Caco-2 (cell line): ENCODE measurements at regions not wholly inside any gene's neighbourhood (a gene's known extent, or its start where the extent isn't known, plus 50 kb on each side); places are given as distances from the start of the nearest gene placed in this dataset.

ENCODE experiments used
- BruUV-seq: library from RNA; stranded (reverse); fragments of 400-500 nt; replicated peaks from 2 replicates; lab custom pipeline; 2021; lab: Mats Ljungman, UMichigan
- CTCF ChIA-PET: fragments of 300-600 bp; sonication (Branson Sonifier 250); formaldehyde crosslinking; loops from one replicate; lab custom pipeline; 2022; ENCODE audit warnings: antibody characterized with exemption; lab: Charles Lee
- POLR2A ChIA-PET: fragments of 300-600 bp; sonication (Branson Sonifier 250); formaldehyde crosslinking; loops from one replicate; lab custom pipeline; 2022; ENCODE audit warnings: antibody characterized with exemption; lab: Charles Lee
- DNase-seq, 2 experiments: peaks; one replicate each; pipeline versions ENCODE4 v3.0.0 to v3.0.0-alpha.2; 2020 to 2022
- H3K27me3 ChIP-seq: replicated peaks from 2 replicates; pipeline ENCODE4 v1.6.0; 2011; ENCODE audit warnings: low read length; ENCODE audit not compliant: control insufficient read depth, insufficient read depth
- H3K36me3 ChIP-seq: 2 replicates; pipeline ENCODE4 v1.5.1; 2011; ENCODE audit warnings: low read length; ENCODE audit not compliant: control insufficient read depth, insufficient read depth
- H3K4me1 ChIP-seq: fragments of 250-450 bp; sonication (Bioruptor Pico); 2 replicates; pipeline ENCODE4 v1.5.1; 2020; ENCODE audit warnings: mild to moderate bottlenecking
- H3K4me3 ChIP-seq: 2 replicates; pipeline ENCODE4 v1.5.1; 2011; ENCODE audit warnings: low read depth, mild to moderate bottlenecking, control low read depth, low read length
- H3K9me3 ChIP-seq: fragments of 250-450 bp; sonication (Bioruptor Pico); 2 replicates; pipeline ENCODE4 v1.5.1; 2020; ENCODE audit warnings: mild to moderate bottlenecking, moderate library complexity
- H3K27ac Mint-ChIP-seq: one replicate; pipeline ENCODE4 v1.8.0; 2022; ENCODE audit warnings: mixed read lengths; ENCODE audit not compliant: unreplicated experiment
- H3K27me3 Mint-ChIP-seq: one replicate; pipeline ENCODE4 v1.8.0; 2022; ENCODE audit warnings: mixed read lengths; ENCODE audit not compliant: insufficient read depth, unreplicated experiment
- H3K36me3 Mint-ChIP-seq: one replicate; pipeline ENCODE4 v1.8.0; 2022; ENCODE audit warnings: mild to moderate bottlenecking, mixed read lengths; ENCODE audit not compliant: insufficient read depth, unreplicated experiment
- H3K4me1 Mint-ChIP-seq: one replicate; pipeline ENCODE4 v1.8.0; 2022; ENCODE audit warnings: low read depth, mixed read lengths; ENCODE audit not compliant: unreplicated experiment
- H3K4me3 Mint-ChIP-seq: one replicate; pipeline ENCODE4 v1.8.0; 2022; ENCODE audit warnings: mild to moderate bottlenecking, moderate library complexity, mixed read lengths; ENCODE audit not compliant: unreplicated experiment
- H3K9me3 Mint-ChIP-seq: one replicate; pipeline ENCODE4 v1.8.0; 2022; ENCODE audit warnings: mixed read lengths; ENCODE audit not compliant: unreplicated experiment
- intact Hi-C: fragments of 100-400 bp; cut with micrococcal nuclease; formaldehyde crosslinking; loops from one replicate; pipeline ENCODE4 v1.10.0; 2022; ENCODE audit not compliant: unreplicated experiment
- TF ChIP-seq, protein P1 (sequence below), 2 experiments: fragments of 200-600 bp in 1 of 2; IDR thresholded peaks; 1 replicate in 1 of 2; 2 replicates in 1 of 2; pipeline versions ENCODE4 v1.5.1 to v1.8.0; 2011 to 2022; ENCODE audit warnings: antibody characterized with exemption in 1 of 2, control low read depth in 1 of 2, inconsistent platforms in 1 of 2, low read depth in 1 of 2, low read length in 1 of 2, mild to moderate bottlenecking in 1 of 2, moderate library complexity in 1 of 2; ENCODE audit not compliant: insufficient read depth in 1 of 2, severe bottlenecking in 1 of 2, unreplicated experiment in 1 of 2

DNA sequence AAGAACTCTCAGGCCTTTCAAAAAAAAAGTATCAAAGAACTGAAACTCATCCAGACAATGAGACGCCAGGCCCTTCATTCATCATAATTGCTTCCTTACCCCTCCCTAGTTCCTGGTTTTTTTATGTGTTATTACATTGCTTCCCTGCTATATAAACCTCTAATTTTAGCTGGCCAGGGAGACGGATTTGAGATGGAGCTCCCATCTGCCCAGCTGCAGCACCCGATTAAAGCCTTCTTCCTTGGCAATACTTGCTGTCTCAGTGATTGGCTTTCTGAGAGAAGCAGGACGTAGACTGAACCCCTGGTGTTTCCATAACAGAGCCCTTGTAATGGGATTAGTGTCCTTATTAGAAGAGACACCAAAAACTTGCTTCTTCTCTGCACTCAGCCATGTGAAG is 62.4 kb downstream of the BARX1 start:
- H3K36me3 Mint-ChIP-seq = no peaks in the 10 kb centered on the region
- H3K4me3 ChIP-seq = no peak overlapping the region
- no peak overlapping the region for H3K4me3 Mint-ChIP-seq
- H3K27me3 ChIP-seq = no peaks in the 10 kb centered on the region
- intact Hi-C loops = no loop called here
- TF ChIP-seq, protein P1, sequence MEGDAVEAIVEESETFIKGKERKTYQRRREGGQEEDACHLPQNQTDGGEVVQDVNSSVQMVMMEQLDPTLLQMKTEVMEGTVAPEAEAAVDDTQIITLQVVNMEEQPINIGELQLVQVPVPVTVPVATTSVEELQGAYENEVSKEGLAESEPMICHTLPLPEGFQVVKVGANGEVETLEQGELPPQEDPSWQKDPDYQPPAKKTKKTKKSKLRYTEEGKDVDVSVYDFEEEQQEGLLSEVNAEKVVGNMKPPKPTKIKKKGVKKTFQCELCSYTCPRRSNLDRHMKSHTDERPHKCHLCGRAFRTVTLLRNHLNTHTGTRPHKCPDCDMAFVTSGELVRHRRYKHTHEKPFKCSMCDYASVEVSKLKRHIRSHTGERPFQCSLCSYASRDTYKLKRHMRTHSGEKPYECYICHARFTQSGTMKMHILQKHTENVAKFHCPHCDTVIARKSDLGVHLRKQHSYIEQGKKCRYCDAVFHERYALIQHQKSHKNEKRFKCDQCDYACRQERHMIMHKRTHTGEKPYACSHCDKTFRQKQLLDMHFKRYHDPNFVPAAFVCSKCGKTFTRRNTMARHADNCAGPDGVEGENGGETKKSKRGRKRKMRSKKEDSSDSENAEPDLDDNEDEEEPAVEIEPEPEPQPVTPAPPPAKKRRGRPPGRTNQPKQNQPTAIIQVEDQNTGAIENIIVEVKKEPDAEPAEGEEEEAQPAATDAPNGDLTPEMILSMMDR (IDR thresholded peaks at IDR 0.05; ENCODE audit: insufficient read depth in 1 of 2, low read depth in 1 of 2, low read length in 1 of 2, severe bottlenecking in 1 of 2, unreplicated experiment in 1 of 2) = no peak
- CTCF ChIA-PET = no interaction called here
- no peak for DNase-seq
- no peaks in the 10 kb centered on the region for H3K9me3 ChIP-seq
- no peak overlapping the region for H3K27ac Mint-ChIP-seq
- BruUV-seq = no TSS peak
- no peaks in the 10 kb centered on the region for H3K27me3 Mint-ChIP-seq
- H3K4me1 ChIP-seq = no peaks in the 10 kb centered on the region
- no peaks in the 10 kb centered on the region for H3K36me3 ChIP-seq
- no peaks in the 10 kb centered on the region for H3K4me1 Mint-ChIP-seq
- POLR2A ChIA-PET = no interaction called here
- H3K9me3 Mint-ChIP-seq = no peaks in the 10 kb centered on the region

DNA sequence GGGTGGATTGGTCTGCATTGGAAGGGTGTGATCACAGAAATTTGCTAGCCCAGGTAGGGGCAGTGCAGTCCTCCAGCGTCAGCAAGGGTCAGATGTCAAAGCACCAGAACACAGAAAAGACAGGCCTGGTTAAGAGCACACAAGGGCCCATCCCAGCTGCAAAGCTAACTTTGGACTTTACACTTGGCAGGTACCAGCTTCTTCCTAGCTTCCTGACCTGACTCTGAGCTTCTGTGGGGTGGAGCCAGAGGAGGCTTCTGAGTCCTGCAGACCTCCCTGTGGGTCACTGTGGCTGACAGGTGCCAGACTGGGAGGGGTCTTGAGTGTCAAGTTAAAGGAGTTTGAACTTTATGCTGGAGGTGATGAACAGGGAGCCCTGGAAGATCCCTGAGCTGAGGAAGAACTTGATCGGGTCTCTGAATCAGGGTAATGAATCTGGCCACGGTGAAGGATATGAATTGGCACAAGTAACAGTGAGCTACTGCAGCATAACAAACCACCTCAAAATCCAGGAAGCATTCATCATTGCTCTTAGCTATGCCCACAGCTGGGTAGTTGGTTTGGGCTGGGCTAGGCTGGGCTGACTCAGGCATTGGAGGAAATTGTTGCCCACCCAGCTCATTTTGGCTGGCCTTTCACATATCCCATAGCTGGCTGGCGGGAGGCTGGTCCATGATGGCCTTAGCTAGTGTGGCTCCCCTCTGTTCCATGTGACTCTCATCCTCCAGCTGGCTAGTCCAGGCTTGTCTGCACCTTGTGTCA is 63.4 kb downstream of the BARX1 start:
- CTCF ChIA-PET = no interaction called here
- TF ChIP-seq, protein P1 (IDR thresholded peaks at IDR 0.05; ENCODE audit: insufficient read depth in 1 of 2, low read depth in 1 of 2, low read length in 1 of 2, severe bottlenecking in 1 of 2, unreplicated experiment in 1 of 2) = no peak
- intact Hi-C loops = no loop called here
- H3K27me3 Mint-ChIP-seq = no peaks in the 10 kb centered on the region
- Histone ChIP-seq H3K36me3 (no peaks in the 10 kb centered on the region), H3K27me3 (no peaks in the 10 kb centered on the region), H3K4me3 (no peak overlapping the region), H3K4me1 (no peaks in the 10 kb centered on the region), H3K9me3 (no peaks in the 10 kb centered on the region)
- no TSS peak for BruUV-seq
- H3K9me3 Mint-ChIP-seq = no peaks in the 10 kb centered on the region
- no peak overlapping the region for H3K4me3 Mint-ChIP-seq
- H3K36me3 Mint-ChIP-seq = no peaks in the 10 kb centered on the region
- H3K4me1 Mint-ChIP-seq = no peaks in the 10 kb centered on the region
- POLR2A ChIA-PET = no interaction called here
- no peak overlapping the region for H3K27ac Mint-ChIP-seq
- DNase-seq = no peak

DNA sequence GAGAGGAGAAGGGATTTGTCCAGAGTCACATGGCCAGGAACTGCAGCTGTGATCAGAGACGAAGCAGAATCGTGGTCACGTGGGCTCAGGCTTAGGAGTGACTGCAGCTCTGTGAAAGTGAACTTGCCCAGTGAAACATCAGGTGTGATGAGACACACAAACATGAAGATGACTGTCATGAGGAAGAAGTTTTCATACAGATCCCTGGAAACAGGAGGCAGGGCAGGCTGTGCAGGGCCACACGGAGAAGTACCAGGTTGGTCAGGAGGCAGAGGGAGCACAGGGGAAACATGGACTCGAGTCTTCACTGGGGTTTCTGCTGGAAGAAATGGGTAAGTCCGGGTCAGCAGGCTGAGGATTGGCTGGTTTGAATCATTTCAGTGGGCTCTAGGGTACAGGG is 64.1 kb downstream of the BARX1 start:
- Mint-ChIP-seq H3K27me3 (no peaks in the 10 kb centered on the region), H3K4me1 (no peaks in the 10 kb centered on the region), H3K9me3 (no peaks in the 10 kb centered on the region), H3K27ac (no peak overlapping the region), H3K4me3 (no peak overlapping the region), H3K36me3 (no peaks in the 10 kb centered on the region)
- intact Hi-C loops = no loop called here
- TF ChIP-seq, protein P1 (IDR thresholded peaks at IDR 0.05; ENCODE audit: insufficient read depth in 1 of 2, low read depth in 1 of 2, low read length in 1 of 2, severe bottlenecking in 1 of 2, unreplicated experiment in 1 of 2) = no peak
- CTCF ChIA-PET = no interaction called here
- H3K4me1 ChIP-seq = no peaks in the 10 kb centered on the region
- no peaks in the 10 kb centered on the region for H3K36me3 ChIP-seq
- no peak for DNase-seq
- H3K27me3 ChIP-seq = no peaks in the 10 kb centered on the region
- no peaks in the 10 kb centered on the region for H3K9me3 ChIP-seq
- no peak overlapping the region for H3K4me3 ChIP-seq
- BruUV-seq = no TSS peak
- POLR2A ChIA-PET = no interaction called here
